ENCODE measurements at regions not wholly inside any gene's neighbourhood (a gene's known extent, or its start where the extent isn't known, plus 50 kb on each side); places are given as distances from the start of the nearest gene placed in this dataset.

- no peak for TF ChIP-seq SRF (IDR thresholded peaks at IDR 0.05; ENCODE audit: low read depth)
- no peak for TF ChIP-seq CBX3 (IDR thresholded peaks at IDR 0.05; ENCODE audit: low read depth)
- no peak for TF ChIP-seq RAD21 (IDR thresholded peaks at IDR 0.05; ENCODE audit: low read depth)
- TF ChIP-seq ZBTB33 (IDR thresholded peaks at IDR 0.05; ENCODE audit: extremely low read depth, insufficient replicate concordance, low read length): no peak
- no peak for TF ChIP-seq EZH2phosphoT487 (IDR thresholded peaks at IDR 0.05; ENCODE audit: borderline replicate concordance)
- TF ChIP-seq SP1 (IDR thresholded peaks at IDR 0.05; ENCODE audit: low read depth): no peak
- TF ChIP-seq JUND (IDR thresholded peaks at IDR 0.05): no peak
- TF ChIP-seq CTCF (IDR thresholded peaks at IDR 0.05 in 2 of 3, conservative IDR thresholded peaks at IDR 0.05 in 1 of 3; ENCODE audit: borderline replicate concordance in 1 of 3, insufficient read depth in 1 of 3, low read depth in 2 of 3, low read length in 2 of 3): no peak
- no peak for TF ChIP-seq FOSL1 (IDR thresholded peaks at IDR 0.05; ENCODE audit: low read depth)
- TF ChIP-seq CEBPB (IDR thresholded peaks at IDR 0.05; ENCODE audit: low read depth): no peak
- TF ChIP-seq ATF3 (IDR thresholded peaks at IDR 0.05): no peak
- no peak for TF ChIP-seq YY1 (IDR thresholded peaks at IDR 0.05; ENCODE audit: extremely low read depth, insufficient replicate concordance, low read depth, low read length)
- no peak for TF ChIP-seq ZFX (IDR thresholded peaks at IDR 0.05)
- no peaks in the 10 kb centered on the region for H3K9me2 ChIP-seq (ENCODE audit: insufficient read depth)
- H3K27me3 ChIP-seq (ENCODE audit: insufficient read depth, low read length): peaks cover 15% of the 10 kb centered on the region
- ChIA-PET RAD21 (ENCODE audit: low non-redundant PET in 1 of 2, low total read pairs in 2 of 2, uncharacterized antibody in 2 of 2, unreplicated experiment in 2 of 2) (no interaction called here), POLR2A (no interaction called here), CTCF (no interaction called here)
- H3K9ac ChIP-seq (ENCODE audit: low read length): no peak overlapping the region
- no peak overlapping the region for H3K4me2 ChIP-seq (ENCODE audit: low read length)
- no peak overlapping the region for H2AFZ ChIP-seq (ENCODE audit: low read depth, low read length, poor library complexity, severe bottlenecking)
- H4K20me1 ChIP-seq (ENCODE audit: insufficient read depth): no peaks in the 10 kb centered on the region
- H3K9me3 ChIP-seq (ENCODE audit: control insufficient read depth in 1 of 2, insufficient read depth in 1 of 2, low read depth in 1 of 2, low read length in 2 of 2): no peaks in the 10 kb centered on the region
- no peak overlapping the region for H3K4me3 ChIP-seq (replicated peaks in 1 of 2; ENCODE audit: low read depth in 1 of 2, low read length in 2 of 2)
- ATAC-seq: no peak
- H3K79me2 ChIP-seq (ENCODE audit: insufficient read depth, low read length): no peaks in the 10 kb centered on the region
- intact Hi-C loops (cut with micrococcal nuclease): no loop called here
- BruUV-seq (replicated peaks): no TSS peak
- no peaks in the 10 kb centered on the region for H3K36me3 ChIP-seq (ENCODE audit: control insufficient read depth in 1 of 2, insufficient read depth in 2 of 2, low read length in 2 of 2)
- DNase-seq (ENCODE audit: low read depth, low spot score): no peak
- no peaks in the 10 kb centered on the region for H3K4me1 ChIP-seq (ENCODE audit: control insufficient read depth in 1 of 2, insufficient read depth in 2 of 2, low read length in 2 of 2)
- no peak overlapping the region for H3K27ac ChIP-seq (ENCODE audit: low read depth, low read length)
These were observed 124.7 kb downstream of the MATN1 start for GRCh38 chr1:30598571-30599114.

Data from HCT116 (cell line).